ENCODE measurements at regions not wholly inside any gene's neighbourhood (a gene's known extent, or its start where the extent isn't known, plus 50 kb on each side); places are given as distances from the start of the nearest gene placed in this dataset.

DNA sequence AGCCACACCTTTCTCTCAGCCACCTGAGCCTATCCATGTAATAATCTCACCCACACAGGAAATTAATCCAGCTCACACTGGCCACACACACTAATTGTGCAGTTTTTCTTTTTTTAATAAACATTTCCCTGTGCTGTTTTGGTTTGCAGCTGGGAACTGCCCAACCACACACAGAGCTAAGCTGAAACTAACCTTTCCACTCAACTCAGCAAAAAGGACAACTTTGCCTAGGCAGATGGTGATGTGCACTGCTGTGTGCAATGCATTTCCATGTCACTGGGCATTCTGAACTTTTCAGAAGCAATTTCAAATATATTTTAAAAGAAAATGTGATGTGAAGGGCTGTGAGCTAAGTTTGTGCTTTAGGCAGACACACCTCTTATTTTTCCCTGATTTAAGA, 70.0 kb upstream of the TLL1 start:
- TF ChIP-seq EZH2phosphoT487 (IDR thresholded peaks at IDR 0.05; ENCODE audit: insufficient read depth, low read depth) (no peak), EZH2 (IDR thresholded peaks at IDR 0.05; ENCODE audit: insufficient read depth, poor library complexity, severe bottlenecking) (no peak)
